B cell (primary cell): ENCODE measurements at regions not wholly inside any gene's neighbourhood (a gene's known extent, or its start where the extent isn't known, plus 50 kb on each side); places are given as distances from the start of the nearest gene placed in this dataset.

Source experiments
- EZH2 ChIP-seq: IDR thresholded peaks from 2 replicates; pipeline ENCODE4 v1.6.1; 2012; ENCODE audit warnings: borderline replicate concordance, low read depth, mild to moderate bottlenecking, moderate library complexity, low read length; ENCODE audit not compliant: insufficient read depth, poor library complexity, severe bottlenecking
- TF ChIP-seq, protein P1 (sequence below): fragments of 200-600 bp; IDR thresholded peaks from one replicate; pipeline ENCODE4 v1.8.0; 2022; ENCODE audit warnings: antibody characterized with exemption, mild to moderate bottlenecking

DNA sequence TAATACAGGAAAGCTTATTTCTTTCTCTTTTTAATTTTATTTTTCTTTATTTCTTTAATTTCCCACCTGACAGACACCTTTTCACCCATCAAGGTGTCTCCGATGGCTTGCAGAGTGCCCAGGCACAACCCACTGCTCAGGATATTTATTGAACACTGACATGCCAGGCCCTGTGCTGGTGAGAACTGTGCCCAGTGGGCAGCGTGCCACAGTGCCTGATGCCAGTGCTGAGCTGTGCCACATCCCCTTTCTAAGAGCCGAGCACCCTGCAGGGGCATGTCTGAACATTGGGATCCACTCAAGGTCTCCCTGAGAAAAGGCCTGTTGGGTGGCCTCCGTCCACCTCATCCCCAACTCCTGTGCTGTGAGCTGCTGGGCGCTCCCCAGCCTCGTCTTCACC lies 158.6 kb upstream of the RAB6C start:
- TF ChIP-seq, protein P1, sequence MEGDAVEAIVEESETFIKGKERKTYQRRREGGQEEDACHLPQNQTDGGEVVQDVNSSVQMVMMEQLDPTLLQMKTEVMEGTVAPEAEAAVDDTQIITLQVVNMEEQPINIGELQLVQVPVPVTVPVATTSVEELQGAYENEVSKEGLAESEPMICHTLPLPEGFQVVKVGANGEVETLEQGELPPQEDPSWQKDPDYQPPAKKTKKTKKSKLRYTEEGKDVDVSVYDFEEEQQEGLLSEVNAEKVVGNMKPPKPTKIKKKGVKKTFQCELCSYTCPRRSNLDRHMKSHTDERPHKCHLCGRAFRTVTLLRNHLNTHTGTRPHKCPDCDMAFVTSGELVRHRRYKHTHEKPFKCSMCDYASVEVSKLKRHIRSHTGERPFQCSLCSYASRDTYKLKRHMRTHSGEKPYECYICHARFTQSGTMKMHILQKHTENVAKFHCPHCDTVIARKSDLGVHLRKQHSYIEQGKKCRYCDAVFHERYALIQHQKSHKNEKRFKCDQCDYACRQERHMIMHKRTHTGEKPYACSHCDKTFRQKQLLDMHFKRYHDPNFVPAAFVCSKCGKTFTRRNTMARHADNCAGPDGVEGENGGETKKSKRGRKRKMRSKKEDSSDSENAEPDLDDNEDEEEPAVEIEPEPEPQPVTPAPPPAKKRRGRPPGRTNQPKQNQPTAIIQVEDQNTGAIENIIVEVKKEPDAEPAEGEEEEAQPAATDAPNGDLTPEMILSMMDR: no peak
- no peak for TF ChIP-seq EZH2
